DND-41 (cell line): ENCODE measurements at regions not wholly inside any gene's neighbourhood (a gene's known extent, or its start where the extent isn't known, plus 50 kb on each side); places are given as distances from the start of the nearest gene placed in this dataset.

Source experiments
- EZH2 ChIP-seq: IDR thresholded peaks from 3 replicates; pipeline ENCODE4 v1.6.1; 2012; ENCODE audit warnings: borderline replicate concordance, low read depth, mild to moderate bottlenecking, moderate library complexity, low read length, inconsistent platforms; ENCODE audit not compliant: severe bottlenecking
- TF ChIP-seq, protein P1 (sequence below): IDR thresholded peaks from 2 replicates; pipeline ENCODE4 v1.5.1; 2012; ENCODE audit warnings: borderline replicate concordance, low read length, moderate library complexity, mild to moderate bottlenecking; ENCODE audit not compliant: poor library complexity, severe bottlenecking; ENCODE audit errors: extremely low read depth

DNA sequence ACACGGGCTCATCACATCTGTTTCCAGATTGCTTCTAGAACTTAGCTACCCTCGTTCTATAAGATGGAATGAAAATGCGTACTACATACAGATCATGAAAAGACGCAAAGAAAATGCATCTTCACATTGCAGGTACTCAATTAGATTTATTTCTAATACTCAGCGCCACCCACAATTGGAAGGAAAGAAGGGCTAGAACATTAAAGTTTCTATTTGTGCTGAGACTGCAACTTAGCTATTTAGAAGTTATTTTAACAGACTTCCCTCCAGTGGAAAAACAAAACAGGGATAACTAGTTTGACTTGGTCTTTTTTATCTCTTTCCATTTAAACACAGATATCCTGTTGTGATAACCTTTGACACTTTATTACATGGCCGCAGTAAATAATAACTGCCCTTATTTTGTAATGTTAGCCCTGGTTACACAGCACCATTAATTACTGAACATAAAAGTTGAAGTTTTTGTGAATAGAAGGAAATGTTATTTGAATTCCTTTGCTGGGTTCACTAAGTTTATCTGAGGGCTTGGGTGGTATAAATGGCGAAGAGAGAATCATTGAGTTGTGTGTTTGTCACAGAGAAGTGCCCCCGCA is 86.9 kb upstream of the SLC25A26 start:
- TF ChIP-seq, protein P1, sequence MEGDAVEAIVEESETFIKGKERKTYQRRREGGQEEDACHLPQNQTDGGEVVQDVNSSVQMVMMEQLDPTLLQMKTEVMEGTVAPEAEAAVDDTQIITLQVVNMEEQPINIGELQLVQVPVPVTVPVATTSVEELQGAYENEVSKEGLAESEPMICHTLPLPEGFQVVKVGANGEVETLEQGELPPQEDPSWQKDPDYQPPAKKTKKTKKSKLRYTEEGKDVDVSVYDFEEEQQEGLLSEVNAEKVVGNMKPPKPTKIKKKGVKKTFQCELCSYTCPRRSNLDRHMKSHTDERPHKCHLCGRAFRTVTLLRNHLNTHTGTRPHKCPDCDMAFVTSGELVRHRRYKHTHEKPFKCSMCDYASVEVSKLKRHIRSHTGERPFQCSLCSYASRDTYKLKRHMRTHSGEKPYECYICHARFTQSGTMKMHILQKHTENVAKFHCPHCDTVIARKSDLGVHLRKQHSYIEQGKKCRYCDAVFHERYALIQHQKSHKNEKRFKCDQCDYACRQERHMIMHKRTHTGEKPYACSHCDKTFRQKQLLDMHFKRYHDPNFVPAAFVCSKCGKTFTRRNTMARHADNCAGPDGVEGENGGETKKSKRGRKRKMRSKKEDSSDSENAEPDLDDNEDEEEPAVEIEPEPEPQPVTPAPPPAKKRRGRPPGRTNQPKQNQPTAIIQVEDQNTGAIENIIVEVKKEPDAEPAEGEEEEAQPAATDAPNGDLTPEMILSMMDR: no peak
- TF ChIP-seq EZH2: no peak
